ENCODE measurements at regions not wholly inside any gene's neighbourhood (a gene's known extent, or its start where the extent isn't known, plus 50 kb on each side); places are given as distances from the start of the nearest gene placed in this dataset.
"Not testable (repeated sequence)": the region's sequence is repeated elsewhere in the genome, so short reads cannot be mapped to it uniquely, and the experiment has no call there.

- H3K27ac ChIP-seq (ENCODE audit: low read depth, low read length) = no peak overlapping the region
- H3K9ac ChIP-seq (ENCODE audit: low read depth in 1 of 2, low read length in 2 of 2) = no peak overlapping the region
- H3K9me3 ChIP-seq (ENCODE audit: control insufficient read depth in 1 of 2, low read length in 2 of 2) = peaks cover 0 to 2% of the 10 kb centered on the region in 2 donors
- H3K4me3 ChIP-seq (ENCODE audit: low read depth in 1 of 2, low read length in 2 of 2) = no peak overlapping the region
- H3K27me3 ChIP-seq (ENCODE audit: control insufficient read depth in 1 of 2, insufficient read depth in 2 of 2, low read length in 2 of 2) = no peaks in the 10 kb centered on the region
- H3K4me1 ChIP-seq (ENCODE audit: control insufficient read depth in 1 of 2, insufficient read depth in 2 of 2, low read length in 2 of 2) = no peaks in the 10 kb centered on the region
- no peaks in the 10 kb centered on the region for H3K36me3 ChIP-seq (ENCODE audit: control insufficient read depth in 1 of 2, insufficient read depth in 2 of 2, low read length in 2 of 2)
These were observed 554.5 kb downstream of the STIM2 start for GRCh38 chr4:27414887-27415731.

GRCh38 chr4:27428661-27429060 is 568.0 kb downstream of the STIM2 start:
- H3K4me3 ChIP-seq (ENCODE audit: low read depth in 1 of 2, low read length in 2 of 2) = no peak overlapping the region
- H3K9me3 ChIP-seq (ENCODE audit: control insufficient read depth in 1 of 2, low read length in 2 of 2) = no peaks in the 10 kb centered on the region
- no peaks in the 10 kb centered on the region for H3K4me1 ChIP-seq (ENCODE audit: control insufficient read depth in 1 of 2, insufficient read depth in 2 of 2, low read length in 2 of 2)
- no peak overlapping the region for H3K27ac ChIP-seq (ENCODE audit: low read depth, low read length)
- no peaks in the 10 kb centered on the region for H3K27me3 ChIP-seq (ENCODE audit: control insufficient read depth in 1 of 2, insufficient read depth in 2 of 2, low read length in 2 of 2)
- no peaks in the 10 kb centered on the region for H3K36me3 ChIP-seq (ENCODE audit: control insufficient read depth in 1 of 2, insufficient read depth in 2 of 2, low read length in 2 of 2)
- H3K9ac ChIP-seq (ENCODE audit: low read depth in 1 of 2, low read length in 2 of 2) = no peak overlapping the region

GRCh38 chr4:27429364-27429871 is 568.8 kb downstream of the STIM2 start:
- Histone ChIP-seq H3K4me3 (ENCODE audit: low read depth in 1 of 2, low read length in 2 of 2) (no peak overlapping the region), H3K27me3 (ENCODE audit: control insufficient read depth in 1 of 2, insufficient read depth in 2 of 2, low read length in 2 of 2) (no peaks in the 10 kb centered on the region), H3K9ac (ENCODE audit: low read depth in 1 of 2, low read length in 2 of 2) (no peak overlapping the region), H3K36me3 (ENCODE audit: control insufficient read depth in 1 of 2, insufficient read depth in 2 of 2, low read length in 2 of 2) (no peaks in the 10 kb centered on the region), H3K4me1 (ENCODE audit: control insufficient read depth in 1 of 2, insufficient read depth in 2 of 2, low read length in 2 of 2) (no peaks in the 10 kb centered on the region), H3K9me3 (ENCODE audit: control insufficient read depth in 1 of 2, low read length in 2 of 2) (no peaks in the 10 kb centered on the region), H3K27ac (ENCODE audit: low read depth, low read length) (no peak overlapping the region)

- no peaks in the 10 kb centered on the region for H3K4me1 ChIP-seq (ENCODE audit: control insufficient read depth in 1 of 2, insufficient read depth in 2 of 2, low read length in 2 of 2)
- no peak overlapping the region for H3K4me3 ChIP-seq (ENCODE audit: low read depth in 1 of 2, low read length in 2 of 2)
- no peaks in the 10 kb centered on the region for H3K27me3 ChIP-seq (ENCODE audit: control insufficient read depth in 1 of 2, insufficient read depth in 2 of 2, low read length in 2 of 2)
- no peaks in the 10 kb centered on the region for H3K9me3 ChIP-seq (ENCODE audit: control insufficient read depth in 1 of 2, low read length in 2 of 2)
- no peak overlapping the region for H3K9ac ChIP-seq (ENCODE audit: low read depth in 1 of 2, low read length in 2 of 2)
- no peaks in the 10 kb centered on the region for H3K36me3 ChIP-seq (ENCODE audit: control insufficient read depth in 1 of 2, insufficient read depth in 2 of 2, low read length in 2 of 2)
- H3K27ac ChIP-seq (ENCODE audit: low read depth, low read length) = no peak overlapping the region
These were observed 581.5 kb downstream of the STIM2 start for GRCh38 chr4:27442146-27442545.

GRCh38 chr4:27442661-27443060 is 582.0 kb downstream of the STIM2 start:
- not testable (repeated sequence) for H3K4me3 ChIP-seq (ENCODE audit: low read depth in 1 of 2, low read length in 2 of 2); H3K4me1 ChIP-seq (ENCODE audit: control insufficient read depth in 1 of 2, insufficient read depth in 2 of 2, low read length in 2 of 2); H3K27me3 ChIP-seq (ENCODE audit: control insufficient read depth in 1 of 2, insufficient read depth in 2 of 2, low read length in 2 of 2); H3K9me3 ChIP-seq (ENCODE audit: control insufficient read depth in 1 of 2, low read length in 2 of 2); H3K9ac ChIP-seq (ENCODE audit: low read depth in 1 of 2, low read length in 2 of 2); H3K27ac ChIP-seq (ENCODE audit: low read depth, low read length); H3K36me3 ChIP-seq (ENCODE audit: control insufficient read depth in 1 of 2, insufficient read depth in 2 of 2, low read length in 2 of 2)

GRCh38 chr4:27463816-27464215 is 603.2 kb downstream of the STIM2 start:
- H3K27me3 ChIP-seq (ENCODE audit: control insufficient read depth in 1 of 2, insufficient read depth in 2 of 2, low read length in 2 of 2) = no peaks in the 10 kb centered on the region
- no peak overlapping the region for H3K27ac ChIP-seq (ENCODE audit: low read depth, low read length)
- no peaks in the 10 kb centered on the region for H3K4me1 ChIP-seq (ENCODE audit: control insufficient read depth in 1 of 2, insufficient read depth in 2 of 2, low read length in 2 of 2)
- H3K4me3 ChIP-seq (ENCODE audit: low read depth in 1 of 2, low read length in 2 of 2) = no peak overlapping the region
- H3K9me3 ChIP-seq (ENCODE audit: control insufficient read depth in 1 of 2, low read length in 2 of 2) = no peaks in the 10 kb centered on the region
- H3K9ac ChIP-seq (ENCODE audit: low read depth in 1 of 2, low read length in 2 of 2) = no peak overlapping the region
- H3K36me3 ChIP-seq (ENCODE audit: control insufficient read depth in 1 of 2, insufficient read depth in 2 of 2, low read length in 2 of 2) = no peaks in the 10 kb centered on the region

GRCh38 chr4:27467351-27467750 is 606.7 kb downstream of the STIM2 start:
- H3K27ac ChIP-seq (ENCODE audit: low read depth, low read length) = no peak overlapping the region
- H3K4me3 ChIP-seq (ENCODE audit: low read depth in 1 of 2, low read length in 2 of 2) = no peak overlapping the region
- no peaks in the 10 kb centered on the region for H3K4me1 ChIP-seq (ENCODE audit: control insufficient read depth in 1 of 2, insufficient read depth in 2 of 2, low read length in 2 of 2)
- no peaks in the 10 kb centered on the region for H3K36me3 ChIP-seq (ENCODE audit: control insufficient read depth in 1 of 2, insufficient read depth in 2 of 2, low read length in 2 of 2)
- H3K9me3 ChIP-seq (ENCODE audit: control insufficient read depth in 1 of 2, low read length in 2 of 2) = no peaks in the 10 kb centered on the region
- no peak overlapping the region for H3K9ac ChIP-seq (ENCODE audit: low read depth in 1 of 2, low read length in 2 of 2)
- H3K27me3 ChIP-seq (ENCODE audit: control insufficient read depth in 1 of 2, insufficient read depth in 2 of 2, low read length in 2 of 2) = no peaks in the 10 kb centered on the region

GRCh38 chr4:27472364-27472763 is 611.7 kb downstream of the STIM2 start:
- Histone ChIP-seq H3K27ac (ENCODE audit: low read depth, low read length) (no peak overlapping the region), H3K27me3 (ENCODE audit: control insufficient read depth in 1 of 2, insufficient read depth in 2 of 2, low read length in 2 of 2) (no peaks in the 10 kb centered on the region), H3K9me3 (ENCODE audit: control insufficient read depth in 1 of 2, low read length in 2 of 2) (no peaks in the 10 kb centered on the region), H3K9ac (ENCODE audit: low read depth in 1 of 2, low read length in 2 of 2) (no peak overlapping the region), H3K4me3 (ENCODE audit: low read depth in 1 of 2, low read length in 2 of 2) (no peak overlapping the region), H3K4me1 (ENCODE audit: control insufficient read depth in 1 of 2, insufficient read depth in 2 of 2, low read length in 2 of 2) (no peaks in the 10 kb centered on the region), H3K36me3 (ENCODE audit: control insufficient read depth in 1 of 2, insufficient read depth in 2 of 2, low read length in 2 of 2) (no peaks in the 10 kb centered on the region)

- Histone ChIP-seq H3K9ac (ENCODE audit: low read depth in 1 of 2, low read length in 2 of 2) (no peak overlapping the region), H3K36me3 (ENCODE audit: control insufficient read depth in 1 of 2, insufficient read depth in 2 of 2, low read length in 2 of 2) (no peaks in the 10 kb centered on the region), H3K9me3 (ENCODE audit: control insufficient read depth in 1 of 2, low read length in 2 of 2) (no peaks in the 10 kb centered on the region), H3K27ac (ENCODE audit: low read depth, low read length) (no peak overlapping the region), H3K27me3 (ENCODE audit: control insufficient read depth in 1 of 2, insufficient read depth in 2 of 2, low read length in 2 of 2) (no peaks in the 10 kb centered on the region), H3K4me3 (ENCODE audit: low read depth in 1 of 2, low read length in 2 of 2) (no peak overlapping the region), H3K4me1 (ENCODE audit: control insufficient read depth in 1 of 2, insufficient read depth in 2 of 2, low read length in 2 of 2) (no peaks in the 10 kb centered on the region)
These were observed 614.0 kb downstream of the STIM2 start for GRCh38 chr4:27474691-27475090.

GRCh38 chr4:27484216-27484615 is 623.6 kb downstream of the STIM2 start:
- no peaks in the 10 kb centered on the region for H3K9me3 ChIP-seq (ENCODE audit: control insufficient read depth in 1 of 2, low read length in 2 of 2)
- H3K4me3 ChIP-seq (ENCODE audit: low read depth in 1 of 2, low read length in 2 of 2) = no peak overlapping the region
- no peak overlapping the region for H3K9ac ChIP-seq (ENCODE audit: low read depth in 1 of 2, low read length in 2 of 2)
- H3K27ac ChIP-seq (ENCODE audit: low read depth, low read length) = no peak overlapping the region
- H3K36me3 ChIP-seq (ENCODE audit: control insufficient read depth in 1 of 2, insufficient read depth in 2 of 2, low read length in 2 of 2) = no peaks in the 10 kb centered on the region
- H3K4me1 ChIP-seq (ENCODE audit: control insufficient read depth in 1 of 2, insufficient read depth in 2 of 2, low read length in 2 of 2) = no peaks in the 10 kb centered on the region
- H3K27me3 ChIP-seq (ENCODE audit: control insufficient read depth in 1 of 2, insufficient read depth in 2 of 2, low read length in 2 of 2) = no peaks in the 10 kb centered on the region

Data from duodenal mucosa (tissue), 2 donors.